ENCODE measurements at regions not wholly inside any gene's neighbourhood (a gene's known extent, or its start where the extent isn't known, plus 50 kb on each side); places are given as distances from the start of the nearest gene placed in this dataset.

- no peak for TF ChIP-seq CTCF (IDR thresholded peaks at IDR 0.05)
- TF ChIP-seq POLR2A (IDR thresholded peaks at IDR 0.05): no peak
- TF ChIP-seq POLR2AphosphoS5 (IDR thresholded peaks at IDR 0.05): no peak
- no peak for TF ChIP-seq EP300 (IDR thresholded peaks at IDR 0.05)
Measured at GRCh38 chr4:179492260-179493080, 2050.2 kb upstream of the AGA start.
